OCI-LY1 (cell line): ENCODE measurements at regions not wholly inside any gene's neighbourhood (a gene's known extent, or its start where the extent isn't known, plus 50 kb on each side); places are given as distances from the start of the nearest gene placed in this dataset.

ENCODE experiments used
- H2AFZ ChIP-seq: fragments of 200-600 bp; sonication (generic), shearing (Covaris generic); 2 replicates; pipeline ENCODE4 v1.6.0; 2014; ENCODE audit warnings: antibody characterized with exemption, mild to moderate bottlenecking, low read length
- H3F3A ChIP-seq: fragments of 200-600 bp; sonication (generic), shearing (Covaris generic); 2 replicates; pipeline ENCODE4 v1.6.0; 2014; ENCODE audit warnings: mild to moderate bottlenecking, antibody characterized with exemption, low read length, moderate library complexity; ENCODE audit not compliant: insufficient read depth
- H3K27ac ChIP-seq: fragments of 200-600 bp; sonication (generic); 2 replicates; pipeline ENCODE4 v1.5.1; 2014; ENCODE audit warnings: low read length, mixed run types, mild to moderate bottlenecking, low read depth; ENCODE audit not compliant: poor library complexity, severe bottlenecking
- H3K27me3 ChIP-seq: fragments of 200-600 bp; sonication (generic); 2 replicates; pipeline ENCODE4 v1.6.0; 2014; ENCODE audit warnings: antibody characterized with exemption, mild to moderate bottlenecking, low read length, moderate library complexity; ENCODE audit not compliant: insufficient read depth
- H3K36me3 ChIP-seq: fragments of 200-600 bp; sonication (generic); 2 replicates; pipeline ENCODE4 v1.6.1; 2014; ENCODE audit warnings: mild to moderate bottlenecking, antibody characterized with exemption, low read length, moderate library complexity, mixed read lengths; ENCODE audit not compliant: insufficient read depth
- H3K4me1 ChIP-seq: fragments of 200-600 bp; sonication (generic); 2 replicates; pipeline ENCODE4 v1.5.1; 2014; ENCODE audit warnings: mild to moderate bottlenecking, low read length, moderate library complexity; ENCODE audit not compliant: insufficient read depth, severe bottlenecking
- H3K4me2 ChIP-seq: fragments of 200-600 bp; sonication (generic), shearing (Covaris generic); 2 replicates; pipeline ENCODE4 v1.6.1; 2014; ENCODE audit warnings: low read length
- H3K4me3 ChIP-seq: fragments of 200-600 bp; sonication (generic); 2 replicates; pipeline ENCODE4 v1.5.1; 2014; ENCODE audit warnings: low read length, low read depth, mild to moderate bottlenecking, mixed read lengths; ENCODE audit not compliant: poor library complexity, severe bottlenecking
- H3K79me2 ChIP-seq: fragments of 200-600 bp; shearing (Covaris generic); 2 replicates; pipeline ENCODE4 v1.6.1; 2016; ENCODE audit warnings: mixed run types, low read length, mixed read lengths; ENCODE audit not compliant: insufficient read depth
- H3K9ac ChIP-seq: fragments of 200-600 bp; sonication (generic), shearing (Covaris generic); 2 replicates; pipeline ENCODE4 v1.6.1; 2014; ENCODE audit warnings: mild to moderate bottlenecking, low read length, mixed read lengths
- H3K9me2 ChIP-seq: fragments of 200-600 bp; sonication (generic), shearing (Covaris generic); 2 replicates; pipeline ENCODE4 v1.6.1; 2014; ENCODE audit warnings: low read depth, mild to moderate bottlenecking, low read length, mixed read lengths
- H3K9me3 ChIP-seq: fragments of 200-600 bp; shearing (Covaris generic); 2 replicates; pipeline ENCODE4 v1.6.1; 2014; ENCODE audit warnings: low read length, mixed read lengths
- H4K20me1 ChIP-seq: fragments of 200-600 bp; sonication (generic), shearing (Covaris generic); 2 replicates; pipeline ENCODE4 v1.6.0; 2016; ENCODE audit warnings: mild to moderate bottlenecking, low read length; ENCODE audit not compliant: insufficient read depth
- CTCF ChIP-seq: fragments of 200-600 bp; sonication (generic), shearing (Covaris generic); IDR thresholded peaks from 2 replicates; pipeline ENCODE4 v1.5.1; 2017; ENCODE audit warnings: mild to moderate bottlenecking, antibody characterized with exemption, low read length, moderate library complexity, mixed read lengths
- EZH2 ChIP-seq: fragments of 200-600 bp; sonication (generic), shearing (Covaris generic); IDR thresholded peaks from 2 replicates; pipeline ENCODE4 v1.8.0; 2017; ENCODE audit warnings: borderline replicate concordance, mixed run types, mild to moderate bottlenecking, antibody characterized with exemption, low read length, moderate library complexity, mixed read lengths

- H3K27me3 ChIP-seq = no peaks in the 10 kb centered on the region
- H3K9ac ChIP-seq = no peak overlapping the region
- H2AFZ ChIP-seq = no peak overlapping the region
- no peaks in the 10 kb centered on the region for H3F3A ChIP-seq
- no peaks in the 10 kb centered on the region for H3K9me2 ChIP-seq
- TF ChIP-seq EZH2 (no peak), CTCF (no peak)
- H3K36me3 ChIP-seq = no peaks in the 10 kb centered on the region
- H3K4me2 ChIP-seq = no peak overlapping the region
- no peaks in the 10 kb centered on the region for H3K9me3 ChIP-seq
- no peaks in the 10 kb centered on the region for H4K20me1 ChIP-seq
- no peaks in the 10 kb centered on the region for H3K79me2 ChIP-seq
- no peak overlapping the region for H3K4me3 ChIP-seq
- H3K4me1 ChIP-seq = no peaks in the 10 kb centered on the region
- H3K27ac ChIP-seq = no peak overlapping the region
These were observed 114.3 kb upstream of the TNC start for GRCh38 chr9:115232181-115232774.

GRCh38 chr9:115234094-115234493 is 116.1 kb upstream of the TNC start:
- no peak overlapping the region for H2AFZ ChIP-seq
- H3K4me3 ChIP-seq = no peak overlapping the region
- no peaks in the 10 kb centered on the region for H3K4me1 ChIP-seq
- no peaks in the 10 kb centered on the region for H3F3A ChIP-seq
- no peaks in the 10 kb centered on the region for H3K36me3 ChIP-seq
- TF ChIP-seq EZH2 (no peak), CTCF (no peak)
- no peaks in the 10 kb centered on the region for H4K20me1 ChIP-seq
- no peaks in the 10 kb centered on the region for H3K9me3 ChIP-seq
- no peaks in the 10 kb centered on the region for H3K79me2 ChIP-seq
- H3K9me2 ChIP-seq = no peaks in the 10 kb centered on the region
- no peak overlapping the region for H3K4me2 ChIP-seq
- no peak overlapping the region for H3K27ac ChIP-seq
- H3K9ac ChIP-seq = no peak overlapping the region
- no peaks in the 10 kb centered on the region for H3K27me3 ChIP-seq

- Histone ChIP-seq H4K20me1 (no peaks in the 10 kb centered on the region), H3K36me3 (no peaks in the 10 kb centered on the region), H3K4me3 (no peak overlapping the region), H3K9ac (no peak overlapping the region), H2AFZ (no peak overlapping the region), H3K9me3 (no peaks in the 10 kb centered on the region), H3K9me2 (no peaks in the 10 kb centered on the region), H3K27me3 (no peaks in the 10 kb centered on the region), H3K79me2 (no peaks in the 10 kb centered on the region), H3K27ac (no peak overlapping the region), H3K4me2 (no peak overlapping the region), H3K4me1 (no peaks in the 10 kb centered on the region), H3F3A (no peaks in the 10 kb centered on the region)
- TF ChIP-seq CTCF = no peak
- no peak for TF ChIP-seq EZH2
These were observed 117.3 kb upstream of the TNC start for GRCh38 chr9:115235221-115235620.
